Kidney epithelial cell (primary cell): ENCODE measurements at regions not wholly inside any gene's neighbourhood (a gene's known extent, or its start where the extent isn't known, plus 50 kb on each side); places are given as distances from the start of the nearest gene placed in this dataset.

ENCODE experiments used
- DNase-seq: peaks from one replicate; pipeline ENCODE4 v3.0.0-alpha.2; 2010; ENCODE audit warnings: low read depth
- H3K27me3 ChIP-seq: 2 replicates; pipeline ENCODE4 v1.6.0; 2011; ENCODE audit warnings: low read length; ENCODE audit not compliant: control insufficient read depth, insufficient read depth
- H3K36me3 ChIP-seq: 2 replicates; pipeline ENCODE4 v1.5.1; 2011; ENCODE audit warnings: low read length; ENCODE audit not compliant: control insufficient read depth, insufficient read depth
- H3K4me3 ChIP-seq: 2 replicates; pipeline ENCODE4 v1.5.1; 2011; ENCODE audit warnings: low read depth, mild to moderate bottlenecking, control low read depth, low read length
- CTCF ChIP-seq: IDR thresholded peaks from 2 replicates; pipeline ENCODE4 v1.5.1; 2011; ENCODE audit warnings: mild to moderate bottlenecking, moderate library complexity, low read length, control low read depth, inconsistent platforms; ENCODE audit not compliant: insufficient read depth, poor library complexity, severe bottlenecking

GRCh38 chr15:93190238-93190637 lies 101.2 kb upstream of the RGMA start:
- DNase-seq, result no peak
- no peaks in the 10 kb centered on the region for H3K27me3 ChIP-seq
- TF ChIP-seq CTCF, result no peak
- no peaks in the 10 kb centered on the region for H3K36me3 ChIP-seq
- H3K4me3 ChIP-seq, result no peak overlapping the region

GRCh38 chr15:93189561-93189960 lies 100.5 kb upstream of the RGMA start:
- H3K27me3 ChIP-seq, result no peaks in the 10 kb centered on the region
- DNase-seq, result no peak
- H3K4me3 ChIP-seq, result no peak overlapping the region
- H3K36me3 ChIP-seq, result no peaks in the 10 kb centered on the region
- TF ChIP-seq CTCF, result no peak

- Histone ChIP-seq H3K4me3 (no peak overlapping the region), H3K27me3 (no peaks in the 10 kb centered on the region), H3K36me3 (no peaks in the 10 kb centered on the region)
- no peak for DNase-seq
- no peak for TF ChIP-seq CTCF
These were observed 99.2 kb upstream of the RGMA start for GRCh38 chr15:93188236-93188635.

GRCh38 chr15:93185796-93186195 lies 96.8 kb upstream of the RGMA start:
- Histone ChIP-seq H3K27me3 (no peaks in the 10 kb centered on the region), H3K36me3 (no peaks in the 10 kb centered on the region), H3K4me3 (no peak overlapping the region)
- DNase-seq, result no peak
- TF ChIP-seq CTCF, result no peak

GRCh38 chr15:93182703-93183205 lies 93.7 kb upstream of the RGMA start:
- no peak for TF ChIP-seq CTCF
- H3K36me3 ChIP-seq, result no peaks in the 10 kb centered on the region
- no peaks in the 10 kb centered on the region for H3K27me3 ChIP-seq
- DNase-seq, result no peak
- no peak overlapping the region for H3K4me3 ChIP-seq

GRCh38 chr15:93180656-93181055 lies 91.6 kb upstream of the RGMA start:
- no peak for DNase-seq
- no peaks in the 10 kb centered on the region for H3K36me3 ChIP-seq
- TF ChIP-seq CTCF, result no peak
- H3K27me3 ChIP-seq, result no peaks in the 10 kb centered on the region
- H3K4me3 ChIP-seq, result no peak overlapping the region
